HL-60 (cell line): ENCODE measurements at regions not wholly inside any gene's neighbourhood (a gene's known extent, or its start where the extent isn't known, plus 50 kb on each side); places are given as distances from the start of the nearest gene placed in this dataset.

Experiments used
- DNase-seq, 2 experiments: peaks; one replicate each; pipeline ENCODE4 v3.0.0-alpha.2; 2010 to 2020; ENCODE audit warnings: low read depth in 1 of 2, low spot score in 1 of 2
- H3K27ac ChIP-seq: fragments of 250-450 bp; sonication (Bioruptor Pico); replicated peaks from 2 replicates; pipeline ENCODE4 v1.5.1; 2020; ENCODE audit warnings: mild to moderate bottlenecking, moderate library complexity
- H3K27me3 ChIP-seq: fragments of 250-450 bp; sonication (Bioruptor Pico); 2 replicates; pipeline ENCODE4 v1.5.1; 2021; ENCODE audit warnings: mild to moderate bottlenecking, moderate library complexity; ENCODE audit not compliant: insufficient read depth, poor library complexity, severe bottlenecking
- H3K4me3 ChIP-seq: replicated peaks from 2 replicates; pipeline ENCODE4 v1.5.1; 2011; ENCODE audit warnings: mild to moderate bottlenecking, control low read depth, low read length; ENCODE audit not compliant: insufficient read depth
- CTCF ChIP-seq: IDR thresholded peaks from one replicate; pipeline ENCODE4 v1.5.1; 2011; ENCODE audit warnings: low read length, control low read depth, inconsistent platforms; ENCODE audit not compliant: insufficient read depth
- GABPA ChIP-seq: IDR thresholded peaks from 2 replicates; pipeline ENCODE4 v1.6.1; 2012; ENCODE audit warnings: low read depth
- POLR2AphosphoS5 ChIP-seq: IDR thresholded peaks from 2 replicates; pipeline ENCODE4 v1.6.1; 2012; ENCODE audit warnings: low read depth
- REST ChIP-seq: IDR thresholded peaks from 2 replicates; pipeline ENCODE4 v1.6.1; 2012; ENCODE audit warnings: low read depth; ENCODE audit not compliant: insufficient replicate concordance
- SPI1 ChIP-seq: IDR thresholded peaks from 2 replicates; pipeline ENCODE4 v1.6.1; 2012; ENCODE audit warnings: low read depth, mild to moderate bottlenecking, borderline replicate concordance

GRCh38 chr10:84039957-84040356 is 99.4 kb upstream of the GHITM start:
- H3K4me3 ChIP-seq: no peak overlapping the region
- TF ChIP-seq SPI1 (no peak), REST (no peak), GABPA (no peak), CTCF (no peak), POLR2AphosphoS5 (no peak)
- H3K27me3 ChIP-seq: no peaks in the 10 kb centered on the region
- no peak overlapping the region for H3K27ac ChIP-seq
- DNase-seq: no peak

GRCh38 chr10:84047258-84048010 is 91.9 kb upstream of the GHITM start:
- Histone ChIP-seq H3K27ac (no peak overlapping the region), H3K4me3 (no peak overlapping the region), H3K27me3 (no peaks in the 10 kb centered on the region)
- no peak for DNase-seq
- no peak for TF ChIP-seq GABPA
- no peak for TF ChIP-seq POLR2AphosphoS5
- TF ChIP-seq SPI1: no peak
- no peak for TF ChIP-seq REST
- no peak for TF ChIP-seq CTCF

GRCh38 chr10:84049645-84050011 is 89.7 kb upstream of the GHITM start:
- DNase-seq: no peak
- TF ChIP-seq GABPA: no peak
- H3K27me3 ChIP-seq: no peaks in the 10 kb centered on the region

GRCh38 chr10:84053626-84054025 is 85.7 kb upstream of the GHITM start:
- no peak for TF ChIP-seq SPI1
- no peak for TF ChIP-seq GABPA
- no peak for TF ChIP-seq POLR2AphosphoS5
- TF ChIP-seq REST: no peak
- no peak overlapping the region for H3K4me3 ChIP-seq
- no peak overlapping the region for H3K27ac ChIP-seq
- H3K27me3 ChIP-seq: no peaks in the 10 kb centered on the region
- no peak for DNase-seq

More at GRCh38 chr10:84049645-84050011, 89.7 kb upstream of the GHITM start:
- Histone ChIP-seq H3K27ac (no peak overlapping the region), H3K4me3 (no peak overlapping the region)
